ENCODE measurements at regions not wholly inside any gene's neighbourhood (a gene's known extent, or its start where the extent isn't known, plus 50 kb on each side); places are given as distances from the start of the nearest gene placed in this dataset.
"Not testable (repeated sequence)": the region's sequence is repeated elsewhere in the genome, so short reads cannot be mapped to it uniquely, and the experiment has no call there.

GRCh38 chr3:16708285-16708684 is 103.1 kb upstream of the DAZL start:
- no peak for DNase-seq

GRCh38 chr3:16711691-16712090 is 106.5 kb upstream of the DAZL start:
- not testable (repeated sequence) for DNase-seq

GRCh38 chr3:16715281-16715680 is 110.1 kb upstream of the DAZL start:
- DNase-seq, result no peak

GRCh38 chr3:16719426-16719825 is 114.2 kb upstream of the DAZL start:
- DNase-seq, result no peak

GRCh38 chr3:16720367-16720940 is 115.2 kb upstream of the DAZL start:
- no peak for DNase-seq

GRCh38 chr3:16721494-16721893 is 116.3 kb upstream of the DAZL start:
- DNase-seq, result no peak

- DNase-seq, result no peak
Measured at GRCh38 chr3:16723978-16724377, 118.8 kb upstream of the DAZL start.

- DNase-seq, result no peak
Measured at GRCh38 chr3:16724487-16724886, 119.3 kb upstream of the DAZL start.

GRCh38 chr3:16725972-16726371 is 120.7 kb upstream of the DAZL start:
- no peak for DNase-seq

- no peak for DNase-seq
Measured at GRCh38 chr3:16728770-16729745, 123.8 kb upstream of the DAZL start.

- DNase-seq, result no peak
Measured at GRCh38 chr3:16738451-16738850, 133.2 kb upstream of the DAZL start.

- DNase-seq, result no peak
Measured at GRCh38 chr3:16739541-16740105, 134.4 kb upstream of the DAZL start.

- DNase-seq, result no peak
Measured at GRCh38 chr3:16740515-16740914, 135.3 kb upstream of the DAZL start.

- no peak for DNase-seq
Measured at GRCh38 chr3:16741103-16741758, 136.0 kb upstream of the DAZL start.

- DNase-seq, result no peak
Measured at GRCh38 chr3:16741890-16742289, 136.7 kb upstream of the DAZL start.

- DNase-seq, result no peak
Measured at GRCh38 chr3:16743276-16743675, 138.1 kb upstream of the DAZL start.

- DNase-seq, result no peak
Measured at GRCh38 chr3:16759227-16759903, 125.4 kb upstream of the PLCL2 start.

GRCh38 chr3:16761571-16761970 is 123.2 kb upstream of the PLCL2 start:
- DNase-seq, result no peak

- DNase-seq, result no peak
Measured at GRCh38 chr3:16765661-16766060, 119.1 kb upstream of the PLCL2 start.

GRCh38 chr3:16767006-16767405 is 117.7 kb upstream of the PLCL2 start:
- no peak for DNase-seq

- no peak for DNase-seq
Measured at GRCh38 chr3:16768014-16768413, 116.7 kb upstream of the PLCL2 start.

- no peak for DNase-seq
Measured at GRCh38 chr3:16768956-16769355, 115.8 kb upstream of the PLCL2 start.

- no peak for DNase-seq
Measured at GRCh38 chr3:16769525-16769924, 115.2 kb upstream of the PLCL2 start.

Data from midbrain (tissue), 1 donor.